ENCODE measurements at regions not wholly inside any gene's neighbourhood (a gene's known extent, or its start where the extent isn't known, plus 50 kb on each side); places are given as distances from the start of the nearest gene placed in this dataset.
"Not testable (repeated sequence)": the region's sequence is repeated elsewhere in the genome, so short reads cannot be mapped to it uniquely, and the experiment has no call there.

DNA sequence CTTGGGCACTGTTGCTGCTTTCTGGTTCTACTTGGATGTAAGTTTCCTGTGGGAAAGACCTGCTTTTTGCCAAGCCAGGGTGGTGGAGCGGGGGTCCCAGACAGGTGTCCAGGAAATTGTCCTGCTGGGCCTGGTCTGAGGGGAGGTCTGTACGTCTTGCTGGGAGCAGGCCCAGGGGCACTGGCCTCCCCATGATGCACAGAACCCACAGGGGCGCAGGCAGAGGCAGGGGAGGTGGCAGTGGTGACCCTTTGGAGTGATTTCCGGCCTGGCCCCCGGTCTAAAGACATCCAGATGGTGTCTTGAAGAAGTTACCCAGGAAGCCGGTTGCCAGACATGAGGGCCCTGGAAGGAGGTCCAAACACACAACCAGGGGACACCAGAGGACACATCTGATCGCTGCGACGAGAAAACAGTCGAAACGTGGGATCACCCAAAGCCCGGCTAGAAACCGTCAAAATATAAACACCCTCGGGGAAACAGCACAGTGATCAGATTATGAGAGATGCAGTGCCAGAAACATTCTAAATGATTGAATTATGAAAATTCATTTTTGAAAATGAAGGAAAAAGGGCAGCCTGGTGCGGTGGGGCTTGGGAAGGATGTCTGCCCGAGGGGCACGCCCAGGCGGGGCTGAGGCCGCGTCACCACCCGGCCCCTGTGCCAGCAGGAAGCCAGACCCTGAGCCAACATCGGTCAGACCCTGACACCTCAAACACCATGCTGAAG lies 59.6 kb downstream of the TMEM270 start:
- no peak overlapping the region for H2AFZ ChIP-seq (ENCODE audit: low read depth, low read length)
- no peak overlapping the region for H3K27ac Mint-ChIP-seq (ENCODE audit: unreplicated experiment)
- no peak overlapping the region for H3K4me3 ChIP-seq (ENCODE audit: insufficient read depth, low read depth, low read length)
- H3K36me3 ChIP-seq (ENCODE audit: insufficient read depth, low read length), result no peaks in the 10 kb centered on the region
- no peak overlapping the region for H3K9ac ChIP-seq (ENCODE audit: low read length)
- no peak overlapping the region for H3K27ac ChIP-seq (ENCODE audit: low read depth, low read length)
- H3K4me2 ChIP-seq (ENCODE audit: low read length), result no peak overlapping the region
- no peaks in the 10 kb centered on the region for H3K4me1 Mint-ChIP-seq (ENCODE audit: low read depth, unreplicated experiment)
- no peak for FAIRE-seq
- no peak for DNase-seq (ENCODE audit: low read depth)
- peaks cover 2% of the 10 kb centered on the region for H3K9me3 Mint-ChIP-seq (ENCODE audit: unreplicated experiment)
- no peaks in the 10 kb centered on the region for H4K20me1 ChIP-seq (ENCODE audit: insufficient read depth, low read length)
- H3K27me3 Mint-ChIP-seq (ENCODE audit: low read depth, unreplicated experiment), result peaks cover 38% of the 10 kb centered on the region
- H3K36me3 Mint-ChIP-seq (ENCODE audit: low read depth, unreplicated experiment), result no peaks in the 10 kb centered on the region
- no peak overlapping the region for H3K4me3 Mint-ChIP-seq (ENCODE audit: unreplicated experiment)
- H3K4me1 ChIP-seq (ENCODE audit: insufficient read depth, low read length), result no peaks in the 10 kb centered on the region
- H3K9me3 ChIP-seq (ENCODE audit: insufficient read depth, low read depth, low read length), result no peaks in the 10 kb centered on the region
- peaks cover 6% of the 10 kb centered on the region for H3K27me3 ChIP-seq (ENCODE audit: insufficient read depth, low read length)
- TF ChIP-seq EZH2 (IDR thresholded peaks at IDR 0.05; ENCODE audit: insufficient read depth, low read length), result no peak
- TF ChIP-seq CTCF (IDR thresholded peaks at IDR 0.05; ENCODE audit: insufficient read depth, low read depth, low read length), result no peak
- no peaks in the 10 kb centered on the region for H3K79me2 ChIP-seq (ENCODE audit: insufficient read depth, low read length)

DNA sequence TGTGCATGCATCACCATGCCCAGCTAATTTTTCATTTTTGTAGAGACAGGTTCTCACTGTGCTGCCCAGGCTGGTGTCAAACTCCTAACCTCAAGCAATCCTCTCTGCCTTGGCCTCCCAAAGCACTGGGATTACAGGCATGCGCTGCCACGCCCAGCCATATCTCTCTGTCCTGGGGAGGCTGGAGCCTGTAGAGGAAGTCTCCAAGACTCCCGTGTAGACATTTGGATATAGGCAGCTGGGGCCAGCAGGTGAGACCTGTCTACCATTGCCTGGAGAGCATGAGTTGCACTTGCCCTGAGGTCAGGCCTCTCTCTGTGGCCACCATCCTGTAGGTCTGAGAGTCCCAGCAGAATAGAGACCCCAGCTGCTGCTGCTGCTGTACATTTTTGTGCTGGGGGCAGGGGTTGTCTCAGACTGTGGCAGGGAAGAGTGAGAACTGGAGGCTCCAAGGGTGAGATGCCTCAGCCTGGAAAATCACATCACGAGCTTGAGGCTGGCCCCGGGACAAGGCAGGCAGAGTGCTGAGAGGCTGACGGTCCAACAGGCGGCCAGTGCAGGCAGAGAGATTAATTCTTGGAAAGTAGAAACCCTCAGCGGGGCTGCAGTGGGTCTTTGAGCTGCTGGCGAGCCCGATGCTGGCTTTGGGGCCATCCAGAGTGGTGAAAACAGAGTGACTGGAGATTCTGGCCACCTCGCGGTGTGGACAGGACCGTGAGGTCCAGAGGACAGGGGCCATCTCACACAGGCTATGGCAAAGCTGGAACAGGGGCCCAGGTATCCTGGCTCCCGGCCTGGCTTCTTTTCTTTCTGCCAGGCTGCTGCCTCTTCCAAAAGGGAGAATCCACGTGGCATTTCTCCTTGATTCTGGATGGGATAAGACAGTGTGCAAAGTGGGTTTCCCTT lies 60.9 kb downstream of the TMEM270 start:
- FAIRE-seq, result no peak

DNA sequence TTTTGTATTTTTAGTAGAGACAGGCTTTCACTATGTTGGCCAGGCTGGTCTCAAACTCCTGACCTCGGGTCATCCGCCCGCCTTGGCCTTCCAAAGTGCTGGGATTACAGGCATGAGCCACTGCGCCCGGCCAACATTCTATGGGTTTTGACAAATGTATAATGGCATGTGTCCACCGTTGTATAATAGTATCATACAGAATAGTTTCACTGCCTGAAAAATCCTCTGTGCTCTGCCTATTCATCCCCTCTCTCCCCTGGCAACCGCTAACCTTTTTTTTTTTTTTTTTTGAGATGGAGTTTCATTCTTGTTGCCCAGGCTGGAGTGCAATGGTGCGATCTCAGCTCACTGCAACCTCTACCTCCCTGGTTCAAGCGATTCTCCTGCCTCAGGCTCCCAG lies 67.7 kb downstream of the TMEM270 start:
- not testable (repeated sequence) for H3K4me2 ChIP-seq (ENCODE audit: low read length)

More for the DNA sequence above, 60.9 kb downstream of the TMEM270 start:
- H3K27ac Mint-ChIP-seq (ENCODE audit: unreplicated experiment), result no peak overlapping the region
- Histone ChIP-seq H3K4me3 (ENCODE audit: insufficient read depth, low read depth, low read length) (no peak overlapping the region), H4K20me1 (ENCODE audit: insufficient read depth, low read length) (no peaks in the 10 kb centered on the region), H3K4me1 (ENCODE audit: insufficient read depth, low read length) (no peaks in the 10 kb centered on the region), H3K9me3 (ENCODE audit: insufficient read depth, low read depth, low read length) (no peaks in the 10 kb centered on the region), H3K36me3 (ENCODE audit: insufficient read depth, low read length) (no peaks in the 10 kb centered on the region), H3K9ac (ENCODE audit: low read length) (no peak overlapping the region), H3K27me3 (ENCODE audit: insufficient read depth, low read length) (peaks cover 6% of the 10 kb centered on the region), H3K79me2 (ENCODE audit: insufficient read depth, low read length) (no peaks in the 10 kb centered on the region), H2AFZ (ENCODE audit: low read depth, low read length) (no peak overlapping the region), H3K4me2 (ENCODE audit: low read length) (no peak overlapping the region), H3K27ac (ENCODE audit: low read depth, low read length) (no peak overlapping the region)
- H3K36me3 Mint-ChIP-seq (ENCODE audit: low read depth, unreplicated experiment), result no peaks in the 10 kb centered on the region
- no peak overlapping the region for H3K4me3 Mint-ChIP-seq (ENCODE audit: unreplicated experiment)
- DNase-seq (ENCODE audit: low read depth), result no peak
- H3K4me1 Mint-ChIP-seq (ENCODE audit: low read depth, unreplicated experiment), result no peaks in the 10 kb centered on the region
- peaks cover 35% of the 10 kb centered on the region for H3K27me3 Mint-ChIP-seq (ENCODE audit: low read depth, unreplicated experiment)
- peaks cover 2% of the 10 kb centered on the region for H3K9me3 Mint-ChIP-seq (ENCODE audit: unreplicated experiment)
- TF ChIP-seq EZH2 (IDR thresholded peaks at IDR 0.05; ENCODE audit: insufficient read depth, low read length) (no peak), CTCF (IDR thresholded peaks at IDR 0.05; ENCODE audit: insufficient read depth, low read depth, low read length) (no peak)

More for the DNA sequence above, 67.7 kb downstream of the TMEM270 start:
- H3K27me3 Mint-ChIP-seq (ENCODE audit: low read depth, unreplicated experiment); H3K9ac ChIP-seq (ENCODE audit: low read length); H3K4me1 Mint-ChIP-seq (ENCODE audit: low read depth, unreplicated experiment); H3K9me3 Mint-ChIP-seq (ENCODE audit: unreplicated experiment); H4K20me1 ChIP-seq (ENCODE audit: insufficient read depth, low read length); FAIRE-seq; H3K79me2 ChIP-seq (ENCODE audit: insufficient read depth, low read length); H3K36me3 ChIP-seq (ENCODE audit: insufficient read depth, low read length); H3K27me3 ChIP-seq (ENCODE audit: insufficient read depth, low read length); H3K9me3 ChIP-seq (ENCODE audit: insufficient read depth, low read depth, low read length); H3K27ac ChIP-seq (ENCODE audit: low read depth, low read length); H3K4me3 Mint-ChIP-seq (ENCODE audit: unreplicated experiment); H3K27ac Mint-ChIP-seq (ENCODE audit: unreplicated experiment); H3K36me3 Mint-ChIP-seq (ENCODE audit: low read depth, unreplicated experiment); H3K4me1 ChIP-seq (ENCODE audit: insufficient read depth, low read length); DNase-seq (ENCODE audit: low read depth); H3K4me3 ChIP-seq (ENCODE audit: insufficient read depth, low read depth, low read length); H2AFZ ChIP-seq (ENCODE audit: low read depth, low read length): not testable (repeated sequence)
